ENCODE measurements at regions not wholly inside any gene's neighbourhood (a gene's known extent, or its start where the extent isn't known, plus 50 kb on each side); places are given as distances from the start of the nearest gene placed in this dataset.

GRCh38 chr6:27814665-27815424 is 97.4 kb downstream of the OR2B2 start:
- peak overlapping the region; percentile 50 for H3K4me3 ChIP-seq (ENCODE audit: low read depth, low read length)
- no peak for TF ChIP-seq CTCF (IDR thresholded peaks at IDR 0.05; ENCODE audit: borderline replicate concordance, insufficient read depth, low read depth, low read length)

GRCh38 chr6:27814415-27814664 is 97.9 kb downstream of the OR2B2 start:
- H3K4me3 ChIP-seq (ENCODE audit: low read depth, low read length): peak overlapping the region; percentile 34

- TF ChIP-seq CTCF (IDR thresholded peaks at IDR 0.05; ENCODE audit: borderline replicate concordance, insufficient read depth, low read depth, low read length): no peak
- no peak overlapping the region for H3K4me3 ChIP-seq (ENCODE audit: low read depth, low read length)
Observed at GRCh38 chr6:27812805-27813492, 99.2 kb downstream of the OR2B2 start.

GRCh38 chr6:27812078-27812804 is 100.0 kb downstream of the OR2B2 start:
- no peak overlapping the region for H3K4me3 ChIP-seq (ENCODE audit: low read depth, low read length)

GRCh38 chr6:27811451-27811772 is 100.8 kb downstream of the OR2B2 start:
- no peak for TF ChIP-seq CTCF (IDR thresholded peaks at IDR 0.05; ENCODE audit: borderline replicate concordance, insufficient read depth, low read depth, low read length)
- H3K4me3 ChIP-seq (ENCODE audit: low read depth, low read length): peak overlapping the region; percentile 54

More at GRCh38 chr6:27812078-27812804, 100.0 kb downstream of the OR2B2 start:
- no peak for TF ChIP-seq CTCF (IDR thresholded peaks at IDR 0.05; ENCODE audit: borderline replicate concordance, insufficient read depth, low read depth, low read length)

GRCh38 chr6:27810768-27811450 is 101.3 kb downstream of the OR2B2 start:
- no peak for TF ChIP-seq CTCF (IDR thresholded peaks at IDR 0.05; ENCODE audit: borderline replicate concordance, insufficient read depth, low read depth, low read length)
- H3K4me3 ChIP-seq (ENCODE audit: low read depth, low read length): peak overlapping the region; percentile 54

- no peak for TF ChIP-seq CTCF (IDR thresholded peaks at IDR 0.05; ENCODE audit: borderline replicate concordance, insufficient read depth, low read depth, low read length)
- peak overlapping the region; percentile 54 for H3K4me3 ChIP-seq (ENCODE audit: low read depth, low read length)
Observed at GRCh38 chr6:27809939-27810767, 102.0 kb downstream of the OR2B2 start.

Measured in GM12875 (cell line).